Retina (tissue), 1 donor: ENCODE measurements at regions not wholly inside any gene's neighbourhood (a gene's known extent, or its start where the extent isn't known, plus 50 kb on each side); places are given as distances from the start of the nearest gene placed in this dataset.
A peak's percentile ranks its signal among the peaks of the same experiment; 100 is the strongest.

Experiments used
- DNase-seq: peaks from one replicate; pipeline ENCODE4 v3.0.0-alpha.2; 2016

DNA sequence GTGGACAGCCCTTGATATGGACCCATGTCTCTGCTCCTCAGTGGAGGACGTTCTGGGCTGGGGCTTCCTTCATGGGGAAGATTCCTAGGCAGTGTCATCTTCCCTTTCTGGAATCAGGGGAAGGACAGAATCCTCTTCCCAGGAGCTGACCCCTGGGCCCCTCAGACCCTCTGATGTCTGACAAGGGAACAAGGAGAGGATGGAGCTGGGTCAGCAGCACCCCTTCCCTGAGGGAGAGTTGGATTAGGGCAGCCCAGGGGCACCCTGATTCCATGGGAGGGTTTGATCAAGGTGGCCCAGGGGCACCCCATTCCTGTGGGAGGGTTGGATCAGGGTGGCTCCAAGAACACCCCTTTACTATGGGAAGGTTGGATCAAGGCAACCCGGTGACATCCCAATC lies 86.5 kb downstream of the ACKR3 start:
- DNase-seq = no peak

- no peak for DNase-seq
Measured at GRCh38 chr2:236656721-236657120, 87.1 kb downstream of the ACKR3 start.

DNA sequence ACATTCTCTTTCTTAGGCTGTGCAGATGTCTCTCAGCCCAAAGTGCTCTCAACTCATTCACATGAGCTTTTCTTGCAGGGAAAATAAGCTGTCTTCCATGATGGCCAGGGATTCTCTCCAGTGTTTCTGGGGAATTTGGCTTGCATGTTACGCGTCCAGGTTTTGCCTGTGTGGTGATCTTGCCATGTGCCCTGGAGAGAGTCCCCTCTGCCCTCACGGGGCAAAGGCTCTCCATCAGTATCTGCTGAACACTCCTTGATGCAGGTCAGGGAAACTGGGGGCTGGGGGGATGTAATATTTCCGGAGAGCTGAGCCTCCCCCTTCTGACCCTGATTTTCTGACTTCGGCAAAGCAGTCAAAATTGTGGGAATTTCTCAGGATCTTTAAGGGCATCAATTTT lies 87.6 kb downstream of the ACKR3 start:
- no peak for DNase-seq

GRCh38 chr2:236657801-236658200 lies 88.2 kb downstream of the ACKR3 start:
- no peak for DNase-seq

DNA sequence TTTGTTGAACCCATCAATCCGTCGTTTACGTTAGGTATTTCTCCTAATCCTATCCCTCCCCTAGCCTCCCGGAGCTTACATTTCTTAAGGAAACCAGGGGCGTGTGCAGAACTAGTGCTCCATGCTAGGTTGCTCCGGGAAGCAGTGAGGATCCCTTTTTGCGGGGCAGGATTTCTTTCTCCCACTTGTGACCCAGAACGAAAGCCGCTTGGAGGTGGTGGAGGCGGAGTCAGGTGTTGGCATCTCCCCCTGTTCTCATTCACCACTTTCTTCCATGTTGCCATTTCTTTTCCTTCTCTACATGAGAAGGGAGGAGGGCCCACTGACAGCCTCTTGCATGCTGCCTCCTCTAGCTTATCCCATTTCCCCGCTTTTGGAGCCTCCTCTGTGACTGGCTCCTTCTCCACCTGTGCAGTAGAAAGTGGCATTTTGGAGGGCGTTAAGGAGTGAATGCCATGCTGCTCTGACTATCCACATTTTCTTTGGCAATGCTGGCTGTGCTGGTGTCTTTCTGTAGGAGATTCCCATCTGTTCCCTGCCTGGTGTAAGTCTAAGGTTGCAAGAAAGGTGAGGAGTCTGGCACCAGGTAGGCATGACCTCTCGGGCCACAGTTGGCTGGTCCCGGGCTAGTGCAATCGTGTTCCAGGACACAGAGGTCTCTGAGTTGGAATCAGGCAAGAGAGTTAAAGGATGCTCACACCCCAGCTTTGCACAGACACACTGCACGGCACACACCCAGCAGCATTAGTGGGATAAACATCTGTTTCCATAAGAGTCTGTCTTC lies 89.5 kb downstream of the ACKR3 start:
- DNase-seq = no peak

- no peak for DNase-seq
Measured at GRCh38 chr2:236659758-236660150, 90.1 kb downstream of the ACKR3 start.

DNA sequence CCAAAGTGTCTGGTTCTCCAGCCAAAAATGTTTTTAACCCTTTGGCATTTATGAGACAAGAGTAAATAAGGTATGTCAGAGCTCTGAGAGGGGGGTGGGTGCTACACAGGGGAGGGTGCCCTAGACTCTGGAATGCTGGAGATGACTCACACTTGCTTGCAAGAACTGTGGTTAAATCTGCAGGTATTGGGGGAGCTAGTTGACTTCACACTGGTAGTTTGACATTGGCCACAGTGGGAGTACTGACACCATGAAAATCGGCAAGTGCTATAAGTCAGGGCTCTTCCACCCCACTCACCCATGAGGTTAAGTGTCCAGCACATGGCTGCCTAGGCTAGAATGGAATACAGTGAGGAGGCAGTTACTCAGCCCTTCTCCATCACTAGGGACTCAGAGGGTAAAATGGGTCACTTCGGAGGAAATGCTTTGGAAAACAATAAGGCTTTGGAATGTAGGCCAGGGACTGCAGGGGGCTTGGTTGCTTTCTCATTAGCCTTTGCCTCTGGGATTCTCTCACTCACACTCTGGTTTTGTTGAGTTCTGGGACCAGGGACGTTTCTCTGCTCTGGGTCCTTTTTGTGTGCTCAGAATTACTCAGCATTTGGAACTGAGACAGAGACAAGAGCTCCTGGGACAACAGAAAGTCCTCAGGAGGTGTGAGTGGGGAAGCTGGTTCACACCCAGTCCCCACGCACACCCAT lies 91.6 kb downstream of the ACKR3 start:
- DNase-seq = peak; percentile 81

DNA sequence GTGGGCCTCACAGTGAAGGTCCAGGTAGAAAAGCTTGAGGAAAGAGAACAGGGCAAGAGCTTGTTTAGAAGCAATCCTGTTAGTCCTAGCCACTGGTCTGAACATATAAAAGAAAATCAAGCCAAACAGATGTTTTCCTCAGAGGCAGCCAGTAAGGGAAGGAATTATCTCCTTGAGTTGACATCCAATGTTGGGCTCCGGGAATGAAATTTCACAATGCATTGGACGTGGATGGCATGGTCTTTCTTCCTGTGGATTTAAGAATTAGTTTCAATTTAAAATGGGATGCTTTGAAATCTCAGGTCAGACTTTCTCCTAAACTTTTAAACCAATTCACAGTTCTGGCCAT lies 92.1 kb downstream of the ACKR3 start:
- DNase-seq = no peak

DNA sequence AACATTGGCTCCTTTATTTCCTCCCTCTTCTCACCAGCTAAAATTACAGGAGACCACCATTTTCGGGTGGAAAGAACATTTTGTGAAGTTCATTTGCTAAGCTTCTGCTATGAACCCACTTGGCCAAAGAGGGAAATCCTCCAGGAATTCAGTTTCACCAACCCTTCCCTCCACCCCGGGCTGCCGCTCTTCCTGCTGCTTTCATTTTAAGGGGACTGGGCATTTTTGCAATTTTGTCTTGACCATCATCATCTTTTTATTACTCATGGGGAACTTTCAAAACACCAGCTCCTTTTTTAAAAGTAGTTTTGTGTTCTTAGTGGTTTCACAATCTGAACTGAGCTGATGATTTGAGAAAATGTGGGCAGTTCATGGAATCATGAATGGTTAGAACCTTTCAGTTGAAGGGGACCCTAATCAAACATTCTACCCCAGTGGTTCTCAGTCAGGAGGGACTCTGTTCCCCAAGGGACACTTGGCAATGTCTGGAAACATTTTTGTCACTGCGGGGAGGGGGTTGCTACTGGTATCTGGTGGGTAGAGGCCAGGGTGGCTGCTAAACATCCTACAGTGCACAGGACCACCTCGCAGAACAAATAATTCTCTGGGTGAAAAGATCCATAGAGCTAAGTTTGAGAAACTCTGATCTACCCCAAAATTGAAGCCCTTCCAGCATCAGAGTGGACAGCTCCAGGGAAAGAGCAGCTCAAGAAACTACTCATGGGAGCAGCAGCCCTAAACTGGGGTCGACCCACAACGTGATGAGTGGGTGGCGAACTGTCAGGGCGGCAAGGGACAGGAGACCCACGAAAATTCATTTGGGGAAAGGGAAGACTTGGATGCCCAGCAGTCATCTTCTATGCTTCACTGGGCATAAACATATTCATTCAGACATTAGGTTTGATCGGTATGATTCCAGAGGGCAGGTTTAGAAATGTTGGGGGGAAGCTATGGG lies 92.9 kb downstream of the ACKR3 start:
- DNase-seq = no peak

DNA sequence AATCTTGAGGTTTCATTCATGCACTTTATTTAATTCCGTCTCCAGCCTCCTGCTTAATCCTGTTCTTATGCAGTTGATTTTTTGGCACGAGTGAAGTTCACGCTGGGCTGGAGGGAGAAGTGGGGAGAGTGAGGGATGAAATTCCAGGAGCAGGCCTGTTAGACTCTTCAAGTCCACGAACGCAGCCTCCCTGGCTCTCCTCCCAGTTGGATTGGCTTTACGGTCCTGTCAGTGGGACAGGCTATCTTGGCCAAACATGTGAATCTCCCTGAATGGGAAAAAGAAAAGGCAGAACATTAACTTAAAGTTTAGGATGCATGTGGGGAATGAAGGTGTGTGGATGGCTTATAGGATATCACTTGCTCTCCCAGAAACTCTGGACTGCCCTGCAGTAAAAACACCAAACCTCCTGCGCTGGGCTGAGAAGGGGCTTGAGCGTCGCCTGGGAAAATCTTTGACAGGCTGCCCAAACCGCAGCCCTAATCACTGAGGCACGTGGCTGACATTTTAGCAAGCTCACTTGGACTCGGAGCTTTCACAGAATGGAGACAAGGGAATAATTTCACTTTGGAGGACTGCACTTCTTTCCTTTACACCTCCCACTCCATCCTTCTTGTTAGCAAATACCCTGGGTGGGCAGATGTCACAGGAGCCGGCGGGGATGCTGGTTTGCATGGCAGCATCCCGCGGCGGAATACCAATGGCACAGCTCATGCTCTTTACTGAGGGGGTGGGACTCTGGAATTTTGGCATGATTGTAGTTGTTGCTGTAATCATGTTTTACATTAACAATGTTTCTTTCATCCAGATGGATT lies 93.9 kb downstream of the ACKR3 start:
- DNase-seq = no peak

GRCh38 chr2:236664136-236664535 lies 94.5 kb downstream of the ACKR3 start:
- DNase-seq = no peak

- DNase-seq = no peak
Measured at GRCh38 chr2:236665101-236665500, 95.5 kb downstream of the ACKR3 start.

DNA sequence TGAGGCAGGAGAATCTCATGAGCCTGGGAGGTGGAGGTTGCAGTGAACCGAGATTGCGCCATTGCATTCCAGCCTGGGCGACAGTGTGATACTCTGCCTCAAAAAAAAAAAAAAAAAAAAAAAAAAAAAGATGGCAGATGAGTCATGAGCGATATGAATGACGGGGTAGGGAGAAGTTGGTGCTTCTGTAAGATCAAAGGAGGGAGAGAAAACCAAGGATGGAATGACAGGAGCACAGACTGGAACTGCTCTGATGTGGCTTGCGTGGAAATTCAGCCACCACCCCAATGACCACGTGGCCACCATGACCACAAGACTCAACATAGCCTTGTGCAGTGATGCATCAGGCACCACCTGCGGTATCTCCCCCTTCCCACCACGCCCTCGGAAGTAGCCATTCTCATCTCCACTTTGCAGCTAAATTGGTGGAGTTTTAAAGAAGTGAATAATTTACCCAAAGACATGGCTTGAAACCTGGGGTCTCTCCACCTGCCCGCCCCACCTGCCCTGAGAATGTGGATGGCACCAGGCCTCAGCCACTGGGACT lies 96.0 kb downstream of the ACKR3 start:
- DNase-seq = no peak

GRCh38 chr2:236666646-236667204 lies 97.1 kb downstream of the ACKR3 start:
- DNase-seq = no peak

- no peak for DNase-seq
Measured at GRCh38 chr2:236667526-236667925, 97.9 kb downstream of the ACKR3 start.

DNA sequence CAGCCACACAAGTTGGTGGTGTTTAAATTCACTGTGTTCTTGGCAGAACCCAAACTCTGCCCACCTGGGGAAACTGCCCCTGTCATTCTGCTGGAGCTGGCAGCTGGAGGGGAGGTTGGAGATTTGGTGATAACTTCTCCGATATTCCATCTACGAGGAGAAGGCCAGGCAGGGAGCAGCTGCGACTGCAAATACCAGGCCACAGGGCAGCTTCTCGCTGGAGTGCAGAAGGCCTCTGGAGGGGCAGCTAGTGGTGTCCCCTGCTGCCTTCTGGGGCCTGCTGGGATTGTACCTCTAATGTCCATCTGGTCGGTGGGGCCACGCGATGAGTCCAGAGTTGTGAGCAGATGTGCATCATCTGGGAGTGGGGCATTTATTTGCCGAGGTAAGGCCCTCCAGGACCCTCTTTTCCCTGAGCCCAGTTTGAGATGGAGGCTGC lies 98.9 kb downstream of the ACKR3 start:
- DNase-seq = no peak

DNA sequence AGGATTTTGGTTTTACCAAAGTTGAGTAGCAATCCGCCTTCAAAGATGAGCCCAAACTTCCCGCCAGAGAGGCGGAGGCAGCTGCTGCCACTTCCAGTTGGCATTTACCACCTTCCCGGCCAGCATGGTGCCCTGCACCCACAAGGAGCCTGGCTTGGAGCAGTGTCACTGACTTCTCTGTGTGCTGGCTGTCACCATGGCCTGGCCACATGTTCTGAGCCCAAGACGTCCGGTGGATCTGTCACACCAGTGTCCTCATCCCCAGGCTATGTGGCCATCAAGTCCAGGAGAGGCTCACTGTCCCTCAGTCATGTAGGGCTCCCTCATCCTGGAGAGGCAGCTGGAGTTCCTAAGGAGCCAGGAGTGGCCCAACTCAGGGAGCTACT lies 100.6 kb downstream of the ACKR3 start:
- no peak for DNase-seq

DNA sequence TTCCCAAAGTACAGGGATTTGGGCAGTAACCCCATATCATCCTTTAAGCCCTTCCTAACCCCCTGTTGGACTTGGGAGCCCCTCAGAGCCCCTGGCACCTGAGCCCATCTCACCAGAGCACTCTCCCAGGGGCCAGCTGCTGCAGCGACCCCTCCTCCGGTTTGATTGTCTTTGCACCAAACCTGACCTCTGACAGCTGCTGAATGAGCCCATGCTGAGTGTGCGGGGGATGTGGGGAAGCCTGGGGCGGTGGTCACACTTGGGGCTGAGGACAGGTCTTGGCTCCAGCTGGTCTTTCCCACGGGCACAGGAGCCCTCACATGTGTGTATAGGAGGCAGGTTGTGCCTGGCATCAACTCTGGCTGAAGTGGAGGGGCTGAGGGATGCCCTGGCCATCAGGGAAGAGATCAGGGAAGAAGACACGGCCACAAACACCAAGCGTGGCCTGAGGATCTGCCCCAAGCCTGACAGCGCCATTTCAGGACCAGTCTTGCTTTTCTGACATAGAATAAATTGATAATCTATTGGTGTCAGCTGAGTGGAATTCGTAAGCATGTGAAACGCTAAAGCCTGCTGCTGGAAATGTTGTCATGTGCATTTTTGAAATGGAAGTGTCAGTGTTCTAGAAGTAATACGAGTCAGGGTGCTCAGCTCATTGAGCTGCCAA lies 102.4 kb downstream of the ACKR3 start:
- DNase-seq = peak; percentile 71

DNA sequence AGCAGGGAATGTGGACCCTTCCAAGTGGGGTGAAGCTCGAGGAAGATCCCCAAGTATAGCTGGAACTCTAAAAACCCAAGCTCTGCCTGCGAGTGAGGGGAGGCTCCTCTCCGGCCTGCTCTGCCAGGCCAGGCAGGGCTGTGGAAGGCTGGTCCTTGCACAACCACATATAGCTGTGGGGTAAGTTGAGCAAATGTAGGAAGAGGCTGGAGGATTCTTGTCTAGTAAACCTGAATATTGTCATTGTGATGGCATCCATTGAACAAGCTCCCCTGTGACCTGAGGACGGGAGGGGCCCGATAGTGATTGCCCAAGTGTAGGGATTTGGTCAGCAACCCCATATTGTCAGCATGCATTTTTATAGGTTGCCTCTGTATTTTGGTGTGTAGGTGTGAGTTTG lies 103.0 kb downstream of the ACKR3 start:
- DNase-seq = no peak

GRCh38 chr2:236673126-236673822 lies 103.6 kb downstream of the ACKR3 start:
- no peak for DNase-seq

GRCh38 chr2:236673823-236674185 lies 104.2 kb downstream of the ACKR3 start:
- DNase-seq = no peak
